ENCODE measurements at regions not wholly inside any gene's neighbourhood (a gene's known extent, or its start where the extent isn't known, plus 50 kb on each side); places are given as distances from the start of the nearest gene placed in this dataset.

DNA sequence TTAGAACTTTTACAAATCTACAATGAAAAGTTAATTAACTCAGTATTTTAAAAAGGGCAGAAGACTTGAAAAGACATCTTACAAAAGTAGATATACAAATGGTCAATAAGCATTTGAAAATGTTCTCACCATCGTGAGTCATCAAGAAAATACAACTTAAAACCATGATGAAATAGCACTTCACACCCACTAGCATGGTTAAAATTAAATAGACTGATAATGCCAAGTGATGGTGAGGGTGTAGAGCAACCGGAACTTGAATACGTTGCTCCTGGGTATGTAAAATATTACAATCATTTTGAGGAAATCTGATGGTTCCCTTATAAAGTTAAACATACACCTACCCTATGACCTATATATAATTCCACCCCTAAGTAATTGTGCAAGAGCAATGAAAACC, 319.8 kb upstream of the UMPS start:
- Mint-ChIP-seq H3K27me3 (peaks cover 7% of the 10 kb centered on the region), H3K4me1 (no peaks in the 10 kb centered on the region), H3K36me3 (ENCODE audit: low read depth) (no peaks in the 10 kb centered on the region), H3K27ac (no peak overlapping the region), H3K4me3 (no peak overlapping the region), H3K9me3 (no peaks in the 10 kb centered on the region)
- ATAC-seq (replicated peaks), result no peak

- Mint-ChIP-seq H3K9me3 (no peaks in the 10 kb centered on the region), H3K4me1 (no peaks in the 10 kb centered on the region), H3K4me3 (no peak overlapping the region), H3K27me3 (peaks cover 4% of the 10 kb centered on the region), H3K27ac (no peak overlapping the region), H3K36me3 (ENCODE audit: low read depth) (no peaks in the 10 kb centered on the region)
- no peak for ATAC-seq (replicated peaks)
These were observed 318.5 kb upstream of the UMPS start for GRCh38 chr3:124411728-124412127.

DNA sequence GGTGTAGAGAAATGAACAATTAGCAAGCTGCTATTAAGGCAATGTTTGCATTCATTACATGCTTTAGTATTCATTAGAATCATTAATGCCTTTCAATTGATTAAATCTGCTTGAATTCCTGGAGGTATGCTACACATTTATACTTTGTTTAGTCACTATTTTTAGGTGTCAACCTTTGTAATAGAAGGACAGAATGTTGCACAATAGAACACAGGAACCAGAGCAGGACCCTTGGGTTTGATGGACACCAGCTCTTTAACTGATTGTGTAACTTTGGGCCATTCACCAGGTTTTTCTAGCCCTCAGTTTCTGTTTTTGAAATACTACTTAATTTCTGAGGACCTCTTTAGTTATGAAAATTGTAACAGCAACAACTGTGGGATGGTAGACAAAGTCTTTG, 317.6 kb upstream of the UMPS start:
- no peak for ATAC-seq (replicated peaks)
- no peaks in the 10 kb centered on the region for H3K36me3 Mint-ChIP-seq (ENCODE audit: low read depth)
- H3K27me3 Mint-ChIP-seq, result peaks cover 4% of the 10 kb centered on the region
- H3K9me3 Mint-ChIP-seq, result no peaks in the 10 kb centered on the region
- no peaks in the 10 kb centered on the region for H3K4me1 Mint-ChIP-seq
- no peak overlapping the region for H3K4me3 Mint-ChIP-seq
- H3K27ac Mint-ChIP-seq, result no peak overlapping the region

DNA sequence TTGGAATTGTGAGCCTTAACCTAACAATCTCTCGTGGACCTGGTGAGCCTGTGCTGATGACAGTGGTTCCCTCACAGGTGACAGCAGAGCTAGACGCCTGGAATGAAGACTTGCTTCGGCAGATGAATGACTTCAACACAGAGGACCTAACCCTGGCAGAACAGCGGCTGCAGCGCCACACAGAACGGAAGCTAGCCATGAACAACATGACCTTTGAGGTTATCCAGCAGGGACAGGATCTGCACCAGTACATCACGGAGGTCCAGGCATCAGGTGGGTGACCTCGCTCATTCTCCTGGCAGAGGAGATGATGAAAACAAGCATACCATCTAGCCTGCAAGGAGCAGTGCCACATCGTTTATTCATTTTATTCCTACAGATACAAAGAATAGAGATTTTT, 316.9 kb upstream of the UMPS start:
- Mint-ChIP-seq H3K4me3 (no peak overlapping the region), H3K36me3 (ENCODE audit: low read depth) (no peaks in the 10 kb centered on the region), H3K27ac (no peak overlapping the region), H3K9me3 (no peaks in the 10 kb centered on the region), H3K27me3 (peaks cover 10% of the 10 kb centered on the region), H3K4me1 (no peaks in the 10 kb centered on the region)
- ATAC-seq (replicated peaks), result no peak

DNA sequence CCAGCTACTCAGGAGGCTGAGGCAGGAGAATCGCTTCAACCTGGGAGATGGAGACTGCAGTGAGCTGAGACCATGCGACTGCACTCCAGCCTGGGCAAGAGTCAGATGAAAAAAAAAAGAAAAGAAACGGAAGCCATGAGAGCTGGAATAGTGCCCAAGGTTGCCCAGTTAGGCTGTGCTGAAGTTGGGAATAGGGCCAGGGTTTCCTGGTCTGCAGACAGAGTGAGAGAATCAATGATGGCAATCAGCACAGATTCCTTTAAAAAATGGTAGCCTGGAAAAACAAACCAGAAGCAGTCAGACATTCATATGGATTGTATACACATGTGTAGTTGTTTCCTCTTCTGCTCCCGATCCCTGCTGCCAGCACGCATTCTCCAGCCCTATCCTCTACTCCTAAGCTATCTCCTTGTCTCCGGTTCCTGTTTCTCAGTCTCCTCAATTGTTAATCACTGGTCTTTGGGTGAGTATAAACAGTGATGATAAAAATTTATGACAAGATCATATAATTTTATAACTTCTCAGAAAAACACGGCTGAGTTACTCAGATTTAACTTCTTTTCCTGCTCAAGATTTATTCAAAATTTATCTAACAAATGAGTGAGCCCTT, 316.2 kb upstream of the UMPS start:
- H3K27ac Mint-ChIP-seq, result no peak overlapping the region
- H3K27me3 Mint-ChIP-seq, result peaks cover 10% of the 10 kb centered on the region
- no peak overlapping the region for H3K4me3 Mint-ChIP-seq
- H3K4me1 Mint-ChIP-seq, result no peaks in the 10 kb centered on the region
- ATAC-seq (replicated peaks), result no peak
- H3K36me3 Mint-ChIP-seq (ENCODE audit: low read depth), result no peaks in the 10 kb centered on the region
- H3K9me3 Mint-ChIP-seq, result no peaks in the 10 kb centered on the region

DNA sequence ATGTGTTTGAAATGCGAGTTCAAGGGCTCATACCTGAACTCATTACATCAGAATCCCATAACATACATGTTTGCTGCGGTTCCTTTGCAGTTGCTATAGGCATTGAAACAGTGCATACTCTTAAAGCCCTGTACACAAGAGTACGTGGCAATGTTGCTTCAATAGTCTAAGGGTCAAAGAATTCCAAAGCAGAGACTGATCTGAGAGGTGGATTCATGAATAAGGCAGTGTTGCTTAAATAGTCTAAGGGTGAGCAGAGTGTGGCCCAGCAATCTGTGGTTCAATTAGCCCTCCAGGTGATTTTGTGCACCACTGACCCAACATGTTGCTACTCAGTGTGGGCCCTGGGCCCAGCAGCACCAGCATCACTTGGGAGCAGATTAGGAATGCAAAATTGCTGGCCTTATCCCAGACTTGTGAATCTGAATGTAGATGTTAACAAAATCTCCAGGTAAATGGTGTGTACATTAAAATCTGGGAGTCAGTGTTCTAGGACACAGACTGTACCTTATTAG, 314.7 kb upstream of the UMPS start:
- Mint-ChIP-seq H3K9me3 (no peaks in the 10 kb centered on the region), H3K4me3 (no peak overlapping the region), H3K27me3 (peaks cover 15% of the 10 kb centered on the region), H3K36me3 (ENCODE audit: low read depth) (no peaks in the 10 kb centered on the region), H3K4me1 (no peaks in the 10 kb centered on the region), H3K27ac (no peak overlapping the region)
- ATAC-seq (replicated peaks), result no peak

DNA sequence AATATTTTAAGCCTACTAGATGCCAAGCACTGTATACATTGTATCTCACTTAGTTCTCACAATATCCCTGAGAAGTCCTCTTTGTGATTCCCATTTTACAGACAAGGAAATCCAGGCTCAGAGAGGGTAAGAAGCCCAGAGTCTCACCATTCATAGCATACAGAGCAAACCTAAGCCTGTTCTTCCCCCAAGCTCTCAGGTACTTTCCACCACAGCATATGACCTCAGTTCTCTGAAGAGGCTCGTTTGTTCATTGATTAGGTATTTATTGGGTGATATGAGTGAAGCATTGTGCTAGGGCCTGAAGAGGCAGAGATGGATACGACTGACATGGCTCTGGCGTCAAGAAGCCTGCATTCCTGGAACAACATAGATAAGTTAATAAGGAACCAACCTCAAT, 310.9 kb upstream of the UMPS start:
- no peak for ATAC-seq (replicated peaks)
- no peak overlapping the region for H3K4me3 Mint-ChIP-seq
- no peaks in the 10 kb centered on the region for H3K9me3 Mint-ChIP-seq
- peaks cover 11% of the 10 kb centered on the region for H3K27me3 Mint-ChIP-seq
- H3K36me3 Mint-ChIP-seq (ENCODE audit: low read depth), result no peaks in the 10 kb centered on the region
- no peak overlapping the region for H3K27ac Mint-ChIP-seq
- H3K4me1 Mint-ChIP-seq, result no peaks in the 10 kb centered on the region

DNA sequence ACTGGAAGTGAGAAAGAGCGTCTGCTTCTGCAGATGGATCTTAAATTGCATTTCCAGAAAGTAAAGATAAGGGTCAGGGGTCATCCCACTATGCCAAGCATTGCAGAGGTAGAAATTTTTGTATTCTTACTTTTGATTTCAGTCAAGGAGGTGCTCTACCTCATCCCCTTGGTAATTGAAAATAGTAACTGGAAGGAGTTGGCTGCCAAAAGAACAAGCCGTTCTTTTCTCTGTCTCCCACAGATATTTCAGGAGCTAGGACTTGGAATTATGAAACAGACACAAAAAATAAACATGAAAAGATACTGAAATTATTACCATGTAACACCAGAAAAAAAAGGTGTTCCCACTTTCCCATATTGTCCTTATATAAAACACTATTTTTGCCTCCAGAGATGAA, 309.9 kb upstream of the UMPS start:
- no peaks in the 10 kb centered on the region for H3K9me3 Mint-ChIP-seq
- no peak for ATAC-seq (replicated peaks)
- no peak overlapping the region for H3K4me3 Mint-ChIP-seq
- H3K4me1 Mint-ChIP-seq, result no peaks in the 10 kb centered on the region
- no peaks in the 10 kb centered on the region for H3K36me3 Mint-ChIP-seq (ENCODE audit: low read depth)
- H3K27me3 Mint-ChIP-seq, result peaks cover 11% of the 10 kb centered on the region
- H3K27ac Mint-ChIP-seq, result no peak overlapping the region

GRCh38 chr3:124422805-124423204, 307.4 kb upstream of the UMPS start:
- ATAC-seq (replicated peaks), result no peak
- Mint-ChIP-seq H3K36me3 (ENCODE audit: low read depth) (no peaks in the 10 kb centered on the region), H3K4me3 (no peak overlapping the region), H3K27me3 (peaks cover 19% of the 10 kb centered on the region), H3K4me1 (no peaks in the 10 kb centered on the region), H3K9me3 (no peaks in the 10 kb centered on the region), H3K27ac (no peak overlapping the region)

DNA sequence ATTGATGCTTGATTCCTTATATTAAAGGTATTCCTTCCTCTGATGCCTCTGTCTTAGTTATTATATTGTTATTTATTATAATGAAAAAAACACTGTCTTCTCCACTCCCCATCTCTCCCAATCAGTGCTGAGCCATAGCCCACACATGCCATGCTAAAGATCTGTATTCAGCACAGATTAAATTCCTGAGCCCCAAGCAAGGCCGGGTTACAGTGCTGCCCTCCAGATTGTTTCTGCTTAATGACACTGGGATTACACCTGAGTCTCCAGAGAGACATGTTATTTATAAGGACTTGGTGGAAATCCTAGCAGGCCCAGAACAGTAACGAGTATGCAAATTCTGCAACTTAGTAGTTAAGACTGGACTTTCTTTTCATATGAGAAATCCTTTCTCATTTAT, 305.9 kb upstream of the UMPS start:
- Mint-ChIP-seq H3K27ac (no peak overlapping the region), H3K4me3 (no peak overlapping the region), H3K4me1 (no peaks in the 10 kb centered on the region), H3K27me3 (peaks cover 12% of the 10 kb centered on the region), H3K9me3 (no peaks in the 10 kb centered on the region), H3K36me3 (ENCODE audit: low read depth) (no peaks in the 10 kb centered on the region)
- ATAC-seq (replicated peaks), result no peak

DNA sequence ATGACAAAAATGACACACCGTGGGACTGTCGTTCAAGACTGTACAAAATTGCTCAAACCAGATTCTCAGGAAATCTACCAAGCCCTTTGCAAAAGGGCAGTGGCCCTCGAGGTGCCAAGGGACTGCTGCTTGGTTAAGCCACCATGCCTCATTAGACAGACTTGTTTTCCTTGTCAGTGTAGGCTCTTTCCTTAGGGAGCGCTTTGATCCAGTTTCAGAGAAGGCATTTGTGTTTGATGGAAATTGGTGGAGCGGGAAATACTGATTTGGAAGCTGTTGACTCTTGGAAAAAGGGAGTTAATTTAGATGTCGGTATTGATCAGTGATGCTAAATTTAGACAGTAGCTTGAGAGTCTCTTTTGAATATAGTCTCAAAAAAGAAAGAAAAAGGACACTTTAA, 304.3 kb upstream of the UMPS start:
- no peak for ATAC-seq (replicated peaks)
- H3K36me3 Mint-ChIP-seq (ENCODE audit: low read depth), result no peaks in the 10 kb centered on the region
- H3K27me3 Mint-ChIP-seq, result peaks cover 9% of the 10 kb centered on the region
- no peak overlapping the region for H3K4me3 Mint-ChIP-seq
- no peaks in the 10 kb centered on the region for H3K4me1 Mint-ChIP-seq
- no peaks in the 10 kb centered on the region for H3K9me3 Mint-ChIP-seq
- H3K27ac Mint-ChIP-seq, result no peak overlapping the region

- Mint-ChIP-seq H3K4me1 (no peaks in the 10 kb centered on the region), H3K9me3 (no peaks in the 10 kb centered on the region)
These were observed 301.7 kb upstream of the UMPS start for GRCh38 chr3:124428372-124429128.

GRCh38 chr3:124429129-124429815, 301.0 kb upstream of the UMPS start:
- H3K4me1 Mint-ChIP-seq, result no peaks in the 10 kb centered on the region
- no peak for ATAC-seq (replicated peaks)
- no peak overlapping the region for H3K4me3 Mint-ChIP-seq
- peaks cover 12% of the 10 kb centered on the region for H3K27me3 Mint-ChIP-seq
- H3K9me3 Mint-ChIP-seq, result no peaks in the 10 kb centered on the region
- no peak overlapping the region for H3K27ac Mint-ChIP-seq
- no peaks in the 10 kb centered on the region for H3K36me3 Mint-ChIP-seq (ENCODE audit: low read depth)

More at GRCh38 chr3:124428372-124429128, 301.7 kb upstream of the UMPS start:
- Mint-ChIP-seq H3K4me3 (no peak overlapping the region), H3K36me3 (ENCODE audit: low read depth) (no peaks in the 10 kb centered on the region), H3K27me3 (peaks cover 12% of the 10 kb centered on the region), H3K27ac (no peak overlapping the region)
- ATAC-seq (replicated peaks), result no peak

- ATAC-seq (replicated peaks), result no peak
- Mint-ChIP-seq H3K9me3 (no peaks in the 10 kb centered on the region), H3K27me3 (peaks cover 6% of the 10 kb centered on the region), H3K27ac (no peak overlapping the region), H3K4me1 (no peaks in the 10 kb centered on the region), H3K4me3 (no peak overlapping the region), H3K36me3 (ENCODE audit: low read depth) (no peaks in the 10 kb centered on the region)
These were observed 298.8 kb upstream of the UMPS start for GRCh38 chr3:124431331-124431994.
